ENCODE measurements at regions not wholly inside any gene's neighbourhood (a gene's known extent, or its start where the extent isn't known, plus 50 kb on each side); places are given as distances from the start of the nearest gene placed in this dataset.

- in situ Hi-C loops (cut with HindIII; ENCODE audit: low sequenced_read_pairs), result no loop called here
- DNase-seq (ENCODE audit: low spot score), result no peak
Measured at GRCh38 chr1:69313118-69313517, 254.6 kb upstream of the LRRC7 start.

GRCh38 chr1:69315416-69315815 lies 252.3 kb upstream of the LRRC7 start:
- no peak for DNase-seq (ENCODE audit: low spot score)
- in situ Hi-C loops (cut with HindIII; ENCODE audit: low sequenced_read_pairs), result no loop called here

- in situ Hi-C loops (cut with HindIII; ENCODE audit: low sequenced_read_pairs), result no loop called here
- DNase-seq (ENCODE audit: low spot score), result no peak
Measured at GRCh38 chr1:69315823-69316222, 251.9 kb upstream of the LRRC7 start.

GRCh38 chr1:69319287-69319686 lies 248.4 kb upstream of the LRRC7 start:
- no peak for DNase-seq (ENCODE audit: low spot score)
- in situ Hi-C loops (cut with HindIII; ENCODE audit: low sequenced_read_pairs), result no loop called here

GRCh38 chr1:69320757-69321211 lies 246.9 kb upstream of the LRRC7 start:
- in situ Hi-C loops (cut with HindIII; ENCODE audit: low sequenced_read_pairs), result no loop called here
- no peak for DNase-seq (ENCODE audit: low spot score)

GRCh38 chr1:69321311-69321710 lies 246.4 kb upstream of the LRRC7 start:
- in situ Hi-C loops (cut with HindIII; ENCODE audit: low sequenced_read_pairs), result no loop called here
- no peak for DNase-seq (ENCODE audit: low spot score)

- in situ Hi-C loops (cut with HindIII; ENCODE audit: low sequenced_read_pairs), result no loop called here
- no peak for DNase-seq (ENCODE audit: low spot score)
Measured at GRCh38 chr1:69328186-69328585, 239.5 kb upstream of the LRRC7 start.

- in situ Hi-C loops (cut with HindIII; ENCODE audit: low sequenced_read_pairs), result no loop called here
- DNase-seq (ENCODE audit: low spot score), result no peak
Measured at GRCh38 chr1:69363236-69363635, 204.5 kb upstream of the LRRC7 start.

GRCh38 chr1:69373520-69373919 lies 194.2 kb upstream of the LRRC7 start:
- in situ Hi-C loops (cut with HindIII; ENCODE audit: low sequenced_read_pairs), result no loop called here
- DNase-seq (ENCODE audit: low spot score), result no peak

- no peak for DNase-seq (ENCODE audit: low spot score)
- in situ Hi-C loops (cut with HindIII; ENCODE audit: low sequenced_read_pairs), result no loop called here
Measured at GRCh38 chr1:69376408-69376807, 191.3 kb upstream of the LRRC7 start.

- DNase-seq (ENCODE audit: low spot score), result no peak
- in situ Hi-C loops (cut with HindIII; ENCODE audit: low sequenced_read_pairs), result no loop called here
Measured at GRCh38 chr1:69377507-69377906, 190.2 kb upstream of the LRRC7 start.

- in situ Hi-C loops (cut with HindIII; ENCODE audit: low sequenced_read_pairs), result no loop called here
Measured at GRCh38 chr1:69388044-69388443, 179.7 kb upstream of the LRRC7 start.

GRCh38 chr1:69400128-69400527 lies 167.6 kb upstream of the LRRC7 start:
- no peak for DNase-seq (ENCODE audit: low spot score)
- in situ Hi-C loops (cut with HindIII; ENCODE audit: low sequenced_read_pairs), result no loop called here

More at GRCh38 chr1:69388044-69388443, 179.7 kb upstream of the LRRC7 start:
- DNase-seq (ENCODE audit: low spot score), result no peak

GRCh38 chr1:69401879-69402278 lies 165.8 kb upstream of the LRRC7 start:
- in situ Hi-C loops (cut with HindIII; ENCODE audit: low sequenced_read_pairs), result no loop called here
- DNase-seq (ENCODE audit: low spot score), result no peak

GRCh38 chr1:69403756-69404320 lies 163.9 kb upstream of the LRRC7 start:
- in situ Hi-C loops (cut with HindIII; ENCODE audit: low sequenced_read_pairs), result no loop called here
- DNase-seq (ENCODE audit: low spot score), result no peak

GRCh38 chr1:69404486-69404885 lies 163.2 kb upstream of the LRRC7 start:
- in situ Hi-C loops (cut with HindIII; ENCODE audit: low sequenced_read_pairs), result no loop called here
- DNase-seq (ENCODE audit: low spot score), result no peak

GRCh38 chr1:69406244-69406643 lies 161.5 kb upstream of the LRRC7 start:
- in situ Hi-C loops (cut with HindIII; ENCODE audit: low sequenced_read_pairs), result no loop called here
- DNase-seq (ENCODE audit: low spot score), result no peak

GRCh38 chr1:69409731-69410456 lies 157.8 kb upstream of the LRRC7 start:
- DNase-seq (ENCODE audit: low spot score), result no peak

GRCh38 chr1:69410457-69410850 lies 157.3 kb upstream of the LRRC7 start:
- no peak for DNase-seq (ENCODE audit: low spot score)
- in situ Hi-C loops (cut with HindIII; ENCODE audit: low sequenced_read_pairs), result no loop called here

More at GRCh38 chr1:69409731-69410456, 157.8 kb upstream of the LRRC7 start:
- in situ Hi-C loops (cut with HindIII; ENCODE audit: low sequenced_read_pairs), result no loop called here

GRCh38 chr1:69410893-69411292 lies 156.8 kb upstream of the LRRC7 start:
- no peak for DNase-seq (ENCODE audit: low spot score)
- in situ Hi-C loops (cut with HindIII; ENCODE audit: low sequenced_read_pairs), result no loop called here

GRCh38 chr1:69411617-69412016 lies 156.1 kb upstream of the LRRC7 start:
- no peak for DNase-seq (ENCODE audit: low spot score)
- in situ Hi-C loops (cut with HindIII; ENCODE audit: low sequenced_read_pairs), result no loop called here
